GM21515 (cell line): ENCODE measurements at regions not wholly inside any gene's neighbourhood (a gene's known extent, or its start where the extent isn't known, plus 50 kb on each side); places are given as distances from the start of the nearest gene placed in this dataset.
A peak's percentile ranks its signal among the peaks of the same experiment; 100 is the strongest.

ENCODE experiments used
- ATAC-seq: cut with Tn5 transposase; IDR thresholded peaks from one replicate; pipeline ENCODE4 v1.9.1; 2021; ENCODE audit not compliant: unreplicated experiment

- no peak for ATAC-seq
Observed at GRCh38 chr1:78351551-78352216, 139.1 kb upstream of the PTGFR start.

GRCh38 chr1:78355656-78356055 lies 135.1 kb upstream of the PTGFR start:
- ATAC-seq = no peak

GRCh38 chr1:78358165-78358564 lies 132.6 kb upstream of the PTGFR start:
- ATAC-seq = no peak

GRCh38 chr1:78359666-78360065 lies 131.1 kb upstream of the PTGFR start:
- no peak for ATAC-seq

- ATAC-seq = no peak
Observed at GRCh38 chr1:78360584-78360983, 130.2 kb upstream of the PTGFR start.

GRCh38 chr1:78367700-78368099 lies 123.1 kb upstream of the PTGFR start:
- ATAC-seq = no peak

- ATAC-seq = no peak
Observed at GRCh38 chr1:78369546-78369945, 121.2 kb upstream of the PTGFR start.

GRCh38 chr1:78370356-78370755 lies 120.4 kb upstream of the PTGFR start:
- ATAC-seq = no peak

GRCh38 chr1:78370779-78371482 lies 119.8 kb upstream of the PTGFR start:
- no peak for ATAC-seq

GRCh38 chr1:78373676-78374075 lies 117.1 kb upstream of the PTGFR start:
- no peak for ATAC-seq

- ATAC-seq = no peak
Observed at GRCh38 chr1:78375996-78376395, 114.8 kb upstream of the PTGFR start.

- ATAC-seq = peak; percentile 77
Observed at GRCh38 chr1:78377356-78377928, 113.3 kb upstream of the PTGFR start.

GRCh38 chr1:78383923-78384322 lies 106.9 kb upstream of the PTGFR start:
- no peak for ATAC-seq

- peak; percentile 71 for ATAC-seq
Observed at GRCh38 chr1:78385744-78386462, 104.9 kb upstream of the PTGFR start.

- no peak for ATAC-seq
Observed at GRCh38 chr1:78387201-78387600, 103.6 kb upstream of the PTGFR start.

GRCh38 chr1:78387871-78388270 lies 102.9 kb upstream of the PTGFR start:
- ATAC-seq = no peak

- no peak for ATAC-seq
Observed at GRCh38 chr1:78388275-78388674, 102.5 kb upstream of the PTGFR start.

- ATAC-seq = no peak
Observed at GRCh38 chr1:78401148-78401547, 89.6 kb upstream of the PTGFR start.

- ATAC-seq = no peak
Observed at GRCh38 chr1:78408192-78408591, 82.6 kb upstream of the PTGFR start.

- ATAC-seq = no peak
Observed at GRCh38 chr1:78408810-78409209, 82.0 kb upstream of the PTGFR start.

GRCh38 chr1:78410643-78411042 lies 80.1 kb upstream of the PTGFR start:
- no peak for ATAC-seq

- no peak for ATAC-seq
Observed at GRCh38 chr1:78411707-78412106, 79.1 kb upstream of the PTGFR start.
